HepG2 (cell line): ENCODE measurements at regions not wholly inside any gene's neighbourhood (a gene's known extent, or its start where the extent isn't known, plus 50 kb on each side); places are given as distances from the start of the nearest gene placed in this dataset.

Experiments used
- ATAC-seq: fragments of 200-7000 bp; cut with Tn5 transposase; 3 replicates; pipeline ENCODE4 v1.9.1; 2020; ENCODE audit warnings: mild to moderate bottlenecking, moderate library complexity
- BruUV-seq: library from RNA; stranded (reverse); fragments of 400-500 nt; replicated peaks from 2 replicates; lab custom pipeline; 2021; lab: Mats Ljungman, UMichigan
- CTCF ChIA-PET: fragments of 300-600 bp; formaldehyde crosslinking; extraction: SDS; loops from one replicate; lab custom pipeline; 2021; ENCODE audit warnings: low total read pairs, inconsistent platforms, low intra/inter-chr PET ratio; lab: Yijun Ruan, JAX
- POLR2A ChIA-PET: fragments of 350-600 bp; sonication (Branson Sonifier 250); formaldehyde crosslinking; loops from one replicate; lab custom pipeline; 2020; ENCODE audit warnings: antibody characterized with exemption, inconsistent platforms; lab: Yijun Ruan, JAX
- DNase-seq: peaks from one replicate; pipeline ENCODE4 v3.0.0-alpha.2; 2015; ENCODE audit warnings: low spot score
- FAIRE-seq: peaks from 3 replicates; lab custom pipeline; 2011; peaks lifted over from hg19 to GRCh38; lab: Jason Lieb, UNC
- H2AFZ ChIP-seq: one replicate; pipeline ENCODE4 v1.6.1; 2011; ENCODE audit warnings: low read length, inconsistent platforms
- H3K27ac ChIP-seq: fragments of 300-600 bp; 3 replicates; pipeline ENCODE4 v1.8.0; 2011; ENCODE audit warnings: mixed run types, mild to moderate bottlenecking, mixed read lengths, low read length, inconsistent platforms; ENCODE audit not compliant: insufficient read depth; ENCODE audit errors: extremely low read length
- H3K27me3 ChIP-seq, 2 experiments: fragments of 200-600 bp in 1 of 2; 2 replicates in 1 of 2; 3 replicates in 1 of 2; pipeline versions ENCODE4 v1.6.0 to v1.8.0; 2011; ENCODE audit warnings: low read length in 2 of 2, mild to moderate bottlenecking in 2 of 2, moderate library complexity in 2 of 2, inconsistent platforms in 1 of 2; ENCODE audit not compliant: insufficient read depth in 2 of 2, control insufficient read depth in 1 of 2
- H3K36me3 ChIP-seq, 2 experiments: fragments of 200-600 bp in 1 of 2; replicated peaks in 1 of 2; 2 replicates in 1 of 2; 3 replicates in 1 of 2; pipeline versions ENCODE4 v1.5.1 to v1.8.0; 2011; ENCODE audit warnings: low read length in 2 of 2, inconsistent platforms in 1 of 2; ENCODE audit not compliant: insufficient read depth in 2 of 2, control insufficient read depth in 1 of 2
- H3K4me1 ChIP-seq: 2 replicates; pipeline ENCODE4 v1.5.1; 2012; ENCODE audit warnings: low read length, inconsistent platforms; ENCODE audit not compliant: insufficient read depth
- H3K4me2 ChIP-seq: 2 replicates; pipeline ENCODE4 v1.6.0; 2011; ENCODE audit warnings: low read depth, low read length, inconsistent platforms
- H3K4me3 ChIP-seq, 3 experiments: fragments of 200-600 bp in 1 of 3; sonication (generic), shearing (Covaris generic) in 1 of 3; replicated peaks in 1 of 3; 2 replicates each; pipeline ENCODE4 v1.5.1; 2011 to 2016; ENCODE audit warnings: low read length in 3 of 3, inconsistent platforms in 2 of 3, low read depth in 2 of 3, mild to moderate bottlenecking in 2 of 3, control low read depth in 1 of 3, mixed read lengths in 1 of 3; ENCODE audit not compliant: insufficient read depth in 1 of 3
- H3K79me2 ChIP-seq: one replicate; pipeline ENCODE4 v1.6.1; 2011; ENCODE audit warnings: low read length, inconsistent platforms; ENCODE audit not compliant: insufficient read depth
- H3K9ac ChIP-seq: 2 replicates; pipeline ENCODE4 v1.6.0; 2011; ENCODE audit warnings: mild to moderate bottlenecking, low read depth, low read length, inconsistent platforms; ENCODE audit not compliant: insufficient read depth
- H3K9me3 ChIP-seq: 2 replicates; pipeline ENCODE4 v1.5.1; 2012; ENCODE audit warnings: mild to moderate bottlenecking, low read length
- H4K20me1 ChIP-seq: 2 replicates; pipeline ENCODE4 v1.6.0; 2011; ENCODE audit warnings: inconsistent platforms, mild to moderate bottlenecking, low read length, moderate library complexity; ENCODE audit not compliant: insufficient read depth
- CC2D1A ChIP-seq: sonication (generic); formaldehyde crosslinking; IDR thresholded peaks from 2 replicates; pipeline ENCODE4 v1.8.1; 2023; ENCODE audit warnings: mild to moderate bottlenecking, missing genetic modification reagents
- CHD4 ChIP-seq: fragments of 200-600 bp; sonication (generic); IDR thresholded peaks from 2 replicates; pipeline ENCODE4 v1.7.0; 2017; ENCODE audit warnings: mild to moderate bottlenecking, low read length, borderline replicate concordance
- DMTF1 ChIP-seq: sonication (generic); formaldehyde crosslinking; IDR thresholded peaks from 2 replicates; pipeline ENCODE4 v1.4.0; 2020; ENCODE audit warnings: mild to moderate bottlenecking, missing genetic modification reagents
- GZF1 ChIP-seq: sonication (generic); formaldehyde crosslinking; IDR thresholded peaks from 2 replicates; pipeline ENCODE4 v1.5.1; 2020; ENCODE audit warnings: mild to moderate bottlenecking, missing genetic modification reagents
- HIC2 ChIP-seq: sonication (generic); formaldehyde crosslinking; IDR thresholded peaks from 2 replicates; pipeline ENCODE4 v1.9.0; 2022; ENCODE audit warnings: low read depth, missing genetic modification reagents
- HMG20B ChIP-seq: conservative IDR thresholded peaks from 2 replicates; pipeline ENCODE4 v1.6.1; 2016; ENCODE audit warnings: missing genetic modification reagents, missing compliant biosample characterization
- PPARG ChIP-seq: conservative IDR thresholded peaks from 2 replicates; pipeline ENCODE4 v1.6.1; 2016; ENCODE audit warnings: missing biosample characterization, missing genetic modification reagents
- ZNF501 ChIP-seq: sonication (generic); formaldehyde crosslinking; IDR thresholded peaks from 2 replicates; pipeline ENCODE4 v1.5.1; 2020; ENCODE audit warnings: mild to moderate bottlenecking, moderate library complexity, missing genetic modification reagents
- ZNF512 ChIP-seq: sonication (generic); formaldehyde crosslinking; IDR thresholded peaks from 2 replicates; pipeline ENCODE4 v1.4.0; 2020; ENCODE audit warnings: mild to moderate bottlenecking, missing genetic modification reagents
- ZNF770 ChIP-seq: sonication (generic); formaldehyde crosslinking; IDR thresholded peaks from 2 replicates; pipeline ENCODE4 v1.5.0; 2020; ENCODE audit warnings: mild to moderate bottlenecking, missing genetic modification reagents
- ZNF775 ChIP-seq: sonication (generic); formaldehyde crosslinking; IDR thresholded peaks from 2 replicates; pipeline ENCODE4 v1.4.0; 2020; ENCODE audit warnings: missing genetic modification reagents, mild to moderate bottlenecking, moderate library complexity, borderline replicate concordance
- WGBS: methylation state at CpG from one replicate; pipeline ENCODE4 v1.1.6; 2017; ENCODE audit warnings: low lambda C conversion rate; 5-methylcytosine and 5-hydroxymethylcytosine counted together
- in situ Hi-C: cut with HindIII; loops from 2 replicates; pipeline ENCODE4 v1.10.0; 2017; ENCODE audit warnings: low pct_unique_long_range_greater_than_20kb; ENCODE audit not compliant: extremely low pct_ligation_motif_present
- intact Hi-C: fragments of 100-400 bp; cut with micrococcal nuclease; formaldehyde crosslinking; loops from one replicate; pipeline ENCODE4 v1.10.0; 2022; ENCODE audit not compliant: unreplicated experiment

- no peak for FAIRE-seq
- in situ Hi-C loops = no loop called here
- TF ChIP-seq CC2D1A (CRISPR knock-in tag) = no peak
- TF ChIP-seq ZNF501 = no peak
- no peak for TF ChIP-seq ZNF770
- no peak for TF ChIP-seq ZNF775 (CRISPR knock-in tag)
- TF ChIP-seq PPARG (CRISPR knock-in tag) = no peak
- TF ChIP-seq, all 625 proteins: peak for 0
- Histone ChIP-seq H3K4me2 (no peak overlapping the region), H3K4me1 (no peaks in the 10 kb centered on the region), H4K20me1 (no peaks in the 10 kb centered on the region), H3K9ac (no peak overlapping the region), H3K27ac (no peak overlapping the region), H3K36me3 (no peaks in the 10 kb centered on the region), H3K9me3 (no peaks in the 10 kb centered on the region), H3K4me3 (no peak overlapping the region), H2AFZ (no peak overlapping the region), H3K27me3 (no peaks in the 10 kb centered on the region; a peak in 1 of 5 replicates), H3K79me2 (no peaks in the 10 kb centered on the region)
- ChIA-PET POLR2A (no interaction called here), CTCF (no interaction called here)
- DNase-seq (no peak), ATAC-seq (no peak)
- 0% methylated on average over 1 of the region's 1 CpG for WGBS
- BruUV-seq = no TSS peak
- intact Hi-C loops = no loop called here
Measured at GRCh38 chrY:19477959-19478358, 266.6 kb downstream of the KDM5D start.

- DNase-seq (no peak), ATAC-seq (no peak), FAIRE-seq (no peak)
- Histone ChIP-seq H3K4me1 (no peaks in the 10 kb centered on the region), H3K27ac (no peak overlapping the region), H3K79me2 (no peaks in the 10 kb centered on the region), H3K27me3 (no peaks in the 10 kb centered on the region), H3K4me3 (no peak overlapping the region), H3K9ac (no peak overlapping the region), H3K9me3 (no peaks in the 10 kb centered on the region), H3K36me3 (no peaks in the 10 kb centered on the region), H3K4me2 (no peak overlapping the region), H4K20me1 (no peaks in the 10 kb centered on the region), H2AFZ (no peak overlapping the region)
- BruUV-seq = no TSS peak
- intact Hi-C loops (no loop called here), in situ Hi-C loops (no loop called here)
- no peak for TF ChIP-seq GZF1 (CRISPR knock-in tag)
- TF ChIP-seq CHD4 = no peak
- no peak for TF ChIP-seq HMG20B (CRISPR knock-in tag)
- no peak for TF ChIP-seq ZNF512 (CRISPR knock-in tag)
- TF ChIP-seq DMTF1 = no peak
- no peak for TF ChIP-seq HIC2 (CRISPR knock-in tag)
- POLR2A ChIA-PET = no interaction called here
- CTCF ChIA-PET = no interaction called here
Measured at GRCh38 chrY:19465809-19466208, 278.7 kb downstream of the KDM5D start.
